Lung (tissue), 11 donors: ENCODE measurements at regions not wholly inside any gene's neighbourhood (a gene's known extent, or its start where the extent isn't known, plus 50 kb on each side); places are given as distances from the start of the nearest gene placed in this dataset.
"Not testable (repeated sequence)": the region's sequence is repeated elsewhere in the genome, so short reads cannot be mapped to it uniquely, and the experiment has no call there.

Experiments
- ATAC-seq: fragments of 200-7000 bp; cut with Tn5 transposase; one replicate; pipeline ENCODE4 v1.9.1; 2020; ENCODE audit warnings: moderate number of reproducible peaks; ENCODE audit not compliant: insufficient read depth, low FRiP score
- DNase-seq, 3 donors: peaks; one replicate each; pipeline ENCODE4 v3.0.0-alpha.2; 2013 to 2017
- H3K27ac ChIP-seq, 2 donors: one replicate each; pipeline ENCODE4 v1.5.1; 2013; ENCODE audit warnings: mild to moderate bottlenecking in 2 of 2, moderate library complexity in 2 of 2, control low read depth in 1 of 2, inconsistent platforms in 1 of 2, low read depth in 1 of 2, low read length in 1 of 2
- H3K27me3 ChIP-seq, 3 donors: one replicate each; pipeline ENCODE4 v1.5.1; 2013; ENCODE audit warnings: low read length in 2 of 3; ENCODE audit not compliant: control insufficient read depth in 3 of 3, insufficient read depth in 3 of 3
- H3K36me3 ChIP-seq, 4 donors: one replicate each; pipeline ENCODE4 v1.5.1; 2013; ENCODE audit warnings: low read length in 4 of 4, mild to moderate bottlenecking in 1 of 4, moderate library complexity in 1 of 4; ENCODE audit not compliant: control insufficient read depth in 4 of 4, insufficient read depth in 4 of 4
- H3K4me1 ChIP-seq, 5 donors: one replicate each; pipeline ENCODE4 v1.5.1; 2013; ENCODE audit warnings: low read length in 5 of 5, mild to moderate bottlenecking in 2 of 5, moderate library complexity in 1 of 5; ENCODE audit not compliant: control insufficient read depth in 5 of 5, insufficient read depth in 5 of 5
- H3K4me3 ChIP-seq: one replicate; pipeline ENCODE4 v1.5.1; 2013; ENCODE audit warnings: mild to moderate bottlenecking, control low read depth, moderate library complexity
- H3K9ac ChIP-seq, 2 donors: one replicate each; pipeline ENCODE4 v1.5.1; 2013; ENCODE audit warnings: low read length in 2 of 2, control low read depth in 1 of 2; ENCODE audit not compliant: insufficient read depth in 1 of 2
- H3K9me3 ChIP-seq, 4 donors: one replicate each; pipeline ENCODE4 v1.5.1; 2013; ENCODE audit warnings: low read length in 3 of 4, mild to moderate bottlenecking in 1 of 4, moderate library complexity in 1 of 4; ENCODE audit not compliant: control insufficient read depth in 4 of 4, insufficient read depth in 3 of 4
- WGBS, 2 donors: extraction: QIAGEN DNeasy Blood & Tissue Kit; methylation state at CpG; one replicate each; pipeline ENCODE4 v1.1.7; 2013; 5-methylcytosine and 5-hydroxymethylcytosine counted together
- TF ChIP-seq, protein P1 (sequence below): IDR thresholded peaks from 2 replicates; pipeline ENCODE4 v1.5.1; 2012; ENCODE audit warnings: mild to moderate bottlenecking; ENCODE audit errors: control extremely low read depth, extremely low read depth
- donor health status: control.
- donor health status: control.
- donor health status: Bipolar disorder and iron deficiency.
- donor health status: healthy.
- donor health status: DM: yes; HTN: yes; CAD: no.

DNA sequence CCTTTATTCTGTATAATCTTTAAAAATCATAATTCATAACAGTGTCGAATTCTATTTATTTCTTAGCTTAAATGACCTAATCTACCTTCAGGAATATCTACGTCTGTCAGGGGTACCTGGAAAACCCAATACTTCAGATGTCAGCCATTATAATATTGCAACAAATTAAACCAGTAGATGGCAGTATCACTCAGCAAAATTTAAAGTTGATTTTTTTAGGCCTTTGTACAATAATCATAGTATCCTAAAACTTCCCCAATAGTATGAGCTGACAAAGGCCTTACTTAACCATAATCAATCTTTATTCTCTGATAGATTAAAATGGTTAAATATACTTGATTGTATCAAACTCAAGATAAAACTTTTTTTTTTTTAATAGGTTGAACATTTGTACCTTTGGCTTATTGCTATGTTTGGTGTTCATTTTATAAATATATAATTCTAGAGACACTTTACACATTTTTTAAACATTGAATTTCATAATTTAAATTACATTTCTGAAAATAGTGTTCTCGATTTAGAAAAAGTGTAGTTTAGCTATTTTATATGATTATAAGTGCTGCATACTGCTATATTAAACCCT lies 830.2 kb upstream of the SPRY2 start:
- H3K36me3 ChIP-seq, result no peaks in the 10 kb centered on the region
- no peak for ATAC-seq

DNA sequence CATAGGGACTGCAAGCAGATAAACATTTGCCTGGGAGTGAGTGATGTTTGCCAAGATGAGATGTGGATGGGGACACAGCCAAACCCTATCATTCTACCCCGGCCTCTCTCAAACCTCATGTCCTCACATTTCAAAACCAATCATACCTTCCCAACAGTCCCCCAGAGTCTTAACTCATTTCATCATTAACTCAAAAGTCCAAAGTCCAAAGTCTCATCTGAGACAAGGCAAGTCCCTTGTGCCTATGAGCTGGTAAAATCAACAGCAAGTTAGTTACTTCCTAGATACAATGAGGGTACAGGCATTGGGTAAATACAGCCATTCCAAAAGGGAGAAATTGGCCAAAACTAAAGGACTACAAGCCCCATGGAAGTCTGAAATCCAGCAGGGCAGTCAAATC lies 822.9 kb upstream of the SPRY2 start:
- H3K27ac ChIP-seq, H3K9ac ChIP-seq, H3K36me3 ChIP-seq, H3K27me3 ChIP-seq, ATAC-seq, H3K9me3 ChIP-seq, H3K4me3 ChIP-seq, DNase-seq, H3K4me1 ChIP-seq: not testable (repeated sequence)
- 85 to 91% methylated on average over 1 of the region's 1 CpG for whole genome bisulfite sequencing, 2 donors

More for the DNA sequence above, 830.2 kb upstream of the SPRY2 start:
- Histone ChIP-seq H3K4me3 (no peak overlapping the region), H3K9me3 (no peaks in the 10 kb centered on the region), H3K27me3 (no peaks in the 10 kb centered on the region), H3K4me1 (no peaks in the 10 kb centered on the region), H3K27ac (no peak overlapping the region), H3K9ac (no peak overlapping the region)
- TF ChIP-seq, protein P1, sequence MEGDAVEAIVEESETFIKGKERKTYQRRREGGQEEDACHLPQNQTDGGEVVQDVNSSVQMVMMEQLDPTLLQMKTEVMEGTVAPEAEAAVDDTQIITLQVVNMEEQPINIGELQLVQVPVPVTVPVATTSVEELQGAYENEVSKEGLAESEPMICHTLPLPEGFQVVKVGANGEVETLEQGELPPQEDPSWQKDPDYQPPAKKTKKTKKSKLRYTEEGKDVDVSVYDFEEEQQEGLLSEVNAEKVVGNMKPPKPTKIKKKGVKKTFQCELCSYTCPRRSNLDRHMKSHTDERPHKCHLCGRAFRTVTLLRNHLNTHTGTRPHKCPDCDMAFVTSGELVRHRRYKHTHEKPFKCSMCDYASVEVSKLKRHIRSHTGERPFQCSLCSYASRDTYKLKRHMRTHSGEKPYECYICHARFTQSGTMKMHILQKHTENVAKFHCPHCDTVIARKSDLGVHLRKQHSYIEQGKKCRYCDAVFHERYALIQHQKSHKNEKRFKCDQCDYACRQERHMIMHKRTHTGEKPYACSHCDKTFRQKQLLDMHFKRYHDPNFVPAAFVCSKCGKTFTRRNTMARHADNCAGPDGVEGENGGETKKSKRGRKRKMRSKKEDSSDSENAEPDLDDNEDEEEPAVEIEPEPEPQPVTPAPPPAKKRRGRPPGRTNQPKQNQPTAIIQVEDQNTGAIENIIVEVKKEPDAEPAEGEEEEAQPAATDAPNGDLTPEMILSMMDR, result no peak
- 20 to 35% methylated on average over 3 of the region's 3 CpGs for WGBS, 2 donors
- DNase-seq, result peak in 2 of 3 donors; percentile 21 to 44

DNA sequence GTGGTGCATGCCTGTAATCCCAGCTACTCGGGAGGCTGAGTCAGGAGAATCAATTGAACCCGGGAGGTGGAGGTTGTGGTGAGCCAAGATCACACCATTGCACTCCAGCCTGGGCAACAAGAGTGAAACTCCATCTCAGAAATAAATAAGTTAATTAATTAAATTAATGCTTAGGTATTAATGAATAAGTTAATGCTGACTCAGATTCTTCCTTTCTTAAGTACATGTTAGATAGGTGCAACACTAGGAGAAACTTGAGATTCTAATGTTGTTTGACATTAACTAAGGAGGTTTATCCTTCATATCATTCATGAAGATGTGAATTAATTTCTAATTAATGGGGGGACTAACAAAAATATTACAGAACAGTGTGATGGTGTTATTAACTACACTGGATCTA lies 812.6 kb upstream of the SPRY2 start:
- Histone ChIP-seq H3K27me3 (no peaks in the 10 kb centered on the region), H3K9ac (no peak overlapping the region), H3K27ac (no peak overlapping the region), H3K36me3 (no peaks in the 10 kb centered on the region), H3K4me1 (no peaks in the 10 kb centered on the region), H3K4me3 (no peak overlapping the region), H3K9me3 (no peaks in the 10 kb centered on the region)
- no peak for ATAC-seq
- WGBS, 2 donors, result 87 to 89% methylated on average over 2 of the region's 2 CpGs
- no peak for DNase-seq
- TF ChIP-seq, protein P1, result no peak

DNA sequence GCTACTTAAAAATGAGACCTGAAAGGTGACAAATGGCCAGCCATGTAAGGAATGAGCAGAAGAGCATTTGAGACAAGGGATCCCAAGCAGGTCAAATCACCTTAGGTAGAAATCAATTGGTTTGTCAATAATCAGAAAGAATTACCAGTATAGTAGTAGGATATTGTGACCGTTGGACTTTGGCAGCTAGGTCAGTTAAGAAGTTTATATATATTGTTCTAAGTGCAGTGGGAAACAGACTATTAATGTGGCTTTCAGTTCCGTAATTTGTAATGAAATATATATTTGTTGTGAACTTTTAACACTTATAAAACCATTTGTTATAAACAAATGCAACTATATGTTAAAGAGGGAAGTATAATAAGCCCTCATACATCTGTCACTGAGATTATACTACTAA lies 807.9 kb upstream of the SPRY2 start:
- no peaks in the 10 kb centered on the region for H3K36me3 ChIP-seq
- ATAC-seq, result no peak
- H3K4me1 ChIP-seq, result no peaks in the 10 kb centered on the region
- no peak overlapping the region for H3K27ac ChIP-seq
- DNase-seq, result no peak
- TF ChIP-seq, protein P1, result no peak
- WGBS, 2 donors, result 70% methylated on average over 2 of the region's 2 CpGs
- no peak overlapping the region for H3K9ac ChIP-seq
- H3K9me3 ChIP-seq, result no peaks in the 10 kb centered on the region
- H3K4me3 ChIP-seq, result no peak overlapping the region
- H3K27me3 ChIP-seq, result no peaks in the 10 kb centered on the region

DNA sequence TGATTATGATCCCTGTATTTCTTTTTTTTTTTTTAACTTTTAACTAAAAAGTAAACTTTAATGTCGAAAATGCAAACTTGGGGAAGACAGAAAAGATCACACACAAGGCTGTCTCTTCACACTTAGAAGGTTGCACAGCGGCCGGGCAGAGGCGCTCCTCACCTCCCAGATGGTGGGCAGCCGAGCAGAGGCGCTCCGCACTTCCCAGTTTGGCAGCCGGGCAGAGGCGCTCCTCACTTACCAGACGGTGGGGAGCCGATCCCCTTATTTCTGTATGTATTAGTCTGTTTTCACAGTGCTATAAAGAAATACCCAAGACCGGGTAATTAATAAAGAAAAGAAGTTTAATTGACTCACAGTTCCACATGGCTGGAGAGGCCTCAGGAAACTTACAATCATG lies 805.6 kb upstream of the SPRY2 start:
- H3K27me3 ChIP-seq, ATAC-seq, H3K4me3 ChIP-seq, H3K27ac ChIP-seq, H3K4me1 ChIP-seq, H3K9ac ChIP-seq, H3K36me3 ChIP-seq, H3K9me3 ChIP-seq, DNase-seq: not testable (repeated sequence)
- 86 to 92% methylated on average over 12 of the region's 12 CpGs for WGBS, 2 donors
